ENCODE measurements at regions not wholly inside any gene's neighbourhood (a gene's known extent, or its start where the extent isn't known, plus 50 kb on each side); places are given as distances from the start of the nearest gene placed in this dataset.

GRCh38 chr21:25421321-25422028 is 185.8 kb downstream of the MRPL39 start:
- no peak for DNase-seq

GRCh38 chr21:25420831-25421230 is 186.4 kb downstream of the MRPL39 start:
- DNase-seq = no peak

- DNase-seq = no peak
These were observed 190.6 kb downstream of the MRPL39 start for GRCh38 chr21:25416669-25417068.

- no peak for DNase-seq
These were observed 195.2 kb downstream of the MRPL39 start for GRCh38 chr21:25412100-25412499.

- no peak for DNase-seq
These were observed 197.3 kb downstream of the MRPL39 start for GRCh38 chr21:25409978-25410377.

- DNase-seq = no peak
These were observed 198.6 kb downstream of the MRPL39 start for GRCh38 chr21:25408666-25409065.

GRCh38 chr21:25406887-25407579 is 200.2 kb downstream of the MRPL39 start:
- DNase-seq = no peak

GRCh38 chr21:25405984-25406383 is 201.3 kb downstream of the MRPL39 start:
- DNase-seq = no peak

GRCh38 chr21:25402134-25402961 is 204.9 kb downstream of the MRPL39 start:
- DNase-seq = no peak

- no peak for DNase-seq
These were observed 206.9 kb downstream of the MRPL39 start for GRCh38 chr21:25400427-25400826.

GRCh38 chr21:25398630-25399029 is 208.7 kb downstream of the MRPL39 start:
- DNase-seq = no peak

GRCh38 chr21:25396135-25396711 is 211.1 kb downstream of the MRPL39 start:
- no peak for DNase-seq

GRCh38 chr21:25391777-25392176 is 215.5 kb downstream of the MRPL39 start:
- DNase-seq = no peak

- no peak for DNase-seq
These were observed 216.6 kb downstream of the MRPL39 start for GRCh38 chr21:25390701-25391100.

GRCh38 chr21:25387665-25388064 is 219.6 kb downstream of the MRPL39 start:
- DNase-seq = no peak

- DNase-seq = peak in 1 of 2 experiments; percentile 68
These were observed 221.3 kb downstream of the MRPL39 start for GRCh38 chr21:25385911-25386474.

- no peak for DNase-seq
These were observed 221.9 kb downstream of the MRPL39 start for GRCh38 chr21:25385341-25385740.

GRCh38 chr21:25384782-25385181 is 222.5 kb downstream of the MRPL39 start:
- DNase-seq = no peak

GRCh38 chr21:25383545-25383944 is 223.7 kb downstream of the MRPL39 start:
- DNase-seq = no peak

GRCh38 chr21:25381936-25382452 is 225.3 kb downstream of the MRPL39 start:
- no peak for DNase-seq

- no peak for DNase-seq
These were observed 231.6 kb downstream of the MRPL39 start for GRCh38 chr21:25375675-25376074.

All from SW 1271 (cell line).